OCI-LY1 (cell line): ENCODE measurements at regions not wholly inside any gene's neighbourhood (a gene's known extent, or its start where the extent isn't known, plus 50 kb on each side); places are given as distances from the start of the nearest gene placed in this dataset.

Source experiments
- EZH2 ChIP-seq: fragments of 200-600 bp; sonication (generic), shearing (Covaris generic); IDR thresholded peaks from 2 replicates; pipeline ENCODE4 v1.8.0; 2017; ENCODE audit warnings: borderline replicate concordance, mixed run types, mild to moderate bottlenecking, antibody characterized with exemption, low read length, moderate library complexity, mixed read lengths
- TF ChIP-seq, protein P1 (sequence below): fragments of 200-600 bp; sonication (generic), shearing (Covaris generic); IDR thresholded peaks from 2 replicates; pipeline ENCODE4 v1.5.1; 2017; ENCODE audit warnings: mild to moderate bottlenecking, antibody characterized with exemption, low read length, moderate library complexity, mixed read lengths

DNA sequence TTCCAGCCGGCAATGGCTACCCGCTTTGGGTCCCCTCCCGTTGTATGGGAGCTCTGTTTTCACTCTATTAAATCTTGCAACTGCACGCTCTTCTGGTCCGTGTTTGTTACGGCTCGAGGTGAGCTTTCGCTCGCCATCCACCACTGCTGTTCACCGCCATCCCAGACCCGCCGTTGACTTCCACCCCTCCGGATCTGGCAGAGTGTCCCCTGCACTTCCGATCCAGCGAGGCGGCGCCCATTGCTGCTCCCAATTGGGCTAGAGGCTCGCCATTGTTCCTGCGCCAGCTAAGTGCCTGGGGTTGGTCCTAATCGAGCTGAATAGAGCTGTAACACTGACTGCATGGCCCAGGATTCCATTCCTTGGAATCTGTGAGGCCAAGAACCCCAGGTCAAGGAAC lies 359.9 kb downstream of the CTTN start:
- TF ChIP-seq, protein P1, sequence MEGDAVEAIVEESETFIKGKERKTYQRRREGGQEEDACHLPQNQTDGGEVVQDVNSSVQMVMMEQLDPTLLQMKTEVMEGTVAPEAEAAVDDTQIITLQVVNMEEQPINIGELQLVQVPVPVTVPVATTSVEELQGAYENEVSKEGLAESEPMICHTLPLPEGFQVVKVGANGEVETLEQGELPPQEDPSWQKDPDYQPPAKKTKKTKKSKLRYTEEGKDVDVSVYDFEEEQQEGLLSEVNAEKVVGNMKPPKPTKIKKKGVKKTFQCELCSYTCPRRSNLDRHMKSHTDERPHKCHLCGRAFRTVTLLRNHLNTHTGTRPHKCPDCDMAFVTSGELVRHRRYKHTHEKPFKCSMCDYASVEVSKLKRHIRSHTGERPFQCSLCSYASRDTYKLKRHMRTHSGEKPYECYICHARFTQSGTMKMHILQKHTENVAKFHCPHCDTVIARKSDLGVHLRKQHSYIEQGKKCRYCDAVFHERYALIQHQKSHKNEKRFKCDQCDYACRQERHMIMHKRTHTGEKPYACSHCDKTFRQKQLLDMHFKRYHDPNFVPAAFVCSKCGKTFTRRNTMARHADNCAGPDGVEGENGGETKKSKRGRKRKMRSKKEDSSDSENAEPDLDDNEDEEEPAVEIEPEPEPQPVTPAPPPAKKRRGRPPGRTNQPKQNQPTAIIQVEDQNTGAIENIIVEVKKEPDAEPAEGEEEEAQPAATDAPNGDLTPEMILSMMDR = no peak
- TF ChIP-seq EZH2 = no peak
